GM21786 (cell line): ENCODE measurements at regions not wholly inside any gene's neighbourhood (a gene's known extent, or its start where the extent isn't known, plus 50 kb on each side); places are given as distances from the start of the nearest gene placed in this dataset.

Source experiments
- ATAC-seq: cut with Tn5 transposase; IDR thresholded peaks from one replicate; pipeline ENCODE4 v1.9.1; 2021; ENCODE audit not compliant: unreplicated experiment

DNA sequence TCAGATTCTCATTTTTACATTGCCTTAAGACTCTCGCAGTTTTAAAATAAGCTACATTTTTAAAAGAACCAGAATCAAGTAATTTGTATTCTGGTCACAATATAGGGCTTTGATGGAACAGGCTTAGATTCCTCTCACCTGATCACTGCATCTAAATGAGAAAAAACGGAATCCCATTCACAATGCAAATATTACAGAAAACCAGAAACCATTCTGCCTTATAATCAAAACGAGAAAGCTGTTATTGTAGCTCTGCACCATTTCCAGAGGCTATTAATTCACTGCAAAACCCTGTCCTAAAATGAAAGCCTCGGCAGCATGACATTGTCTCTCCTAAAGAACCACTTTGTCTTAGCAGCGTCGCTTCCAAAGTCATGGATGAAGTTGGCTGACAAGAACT is 116.1 kb upstream of the ZNF366 start:
- no peak for ATAC-seq

DNA sequence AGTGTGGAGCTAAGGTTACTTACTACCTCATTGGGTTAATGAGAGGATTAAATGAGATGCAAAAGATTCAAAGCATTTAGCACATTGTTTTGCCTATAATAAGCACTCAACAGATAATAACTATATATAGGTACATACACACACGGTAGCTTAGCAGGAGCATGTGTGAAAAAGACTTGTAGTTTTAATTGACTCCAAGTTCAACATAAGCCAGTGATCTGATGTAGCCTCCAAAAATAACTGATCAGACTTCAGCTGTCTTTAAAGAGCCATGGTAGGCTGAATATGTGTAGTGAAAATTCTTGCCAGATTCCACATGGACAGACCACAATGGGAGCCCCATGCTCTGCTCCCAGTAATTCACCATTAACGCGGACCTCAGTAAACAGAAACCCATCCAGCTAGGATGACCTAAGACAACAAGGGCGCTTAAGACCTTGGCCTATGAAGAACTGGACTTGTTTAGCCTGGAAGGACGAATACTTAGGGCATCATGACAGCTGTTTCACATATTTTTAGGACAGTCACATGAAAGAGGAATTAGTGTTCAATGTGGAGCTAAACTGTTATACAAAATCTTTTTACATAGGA is 115.1 kb upstream of the ZNF366 start:
- ATAC-seq, result no peak

DNA sequence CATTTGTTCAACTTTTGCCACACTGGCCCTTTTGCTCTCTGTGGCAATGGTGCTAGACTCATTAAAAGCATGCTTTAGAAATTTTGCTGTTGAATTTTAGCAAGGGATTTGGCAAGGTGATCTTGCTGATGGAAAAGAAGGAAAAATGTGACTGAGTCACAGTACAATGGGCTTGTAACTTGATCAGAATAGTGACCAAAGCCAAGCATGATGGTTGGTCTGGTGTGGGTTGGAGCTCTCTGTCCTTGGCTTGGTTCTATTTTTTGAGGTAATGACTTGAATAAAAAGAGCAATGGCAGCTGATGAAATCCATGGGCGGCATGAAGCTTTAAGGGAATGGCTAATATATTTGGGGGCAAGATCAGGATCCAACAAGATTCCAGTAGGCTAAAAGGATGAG is 114.4 kb upstream of the ZNF366 start:
- ATAC-seq, result no peak

DNA sequence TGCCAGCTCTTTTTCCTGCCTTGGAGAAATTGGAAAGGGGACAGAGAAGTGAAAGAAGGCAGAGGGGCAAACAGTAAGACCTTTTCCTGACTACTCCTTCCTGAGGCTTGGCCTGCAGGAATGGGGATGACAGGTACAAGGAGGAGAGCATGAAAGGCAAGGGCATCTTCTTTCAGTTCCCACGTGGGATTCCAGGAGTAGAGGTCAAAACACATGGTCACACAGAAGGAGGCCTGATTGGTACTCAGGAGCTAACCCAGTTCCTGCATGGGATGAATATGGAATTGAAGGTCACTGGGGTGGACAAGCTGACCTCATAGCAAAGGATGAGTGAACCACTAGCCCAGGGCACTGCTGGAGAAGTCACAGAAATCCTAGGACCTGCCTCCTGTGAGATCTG is 112.5 kb upstream of the ZNF366 start:
- no peak for ATAC-seq

DNA sequence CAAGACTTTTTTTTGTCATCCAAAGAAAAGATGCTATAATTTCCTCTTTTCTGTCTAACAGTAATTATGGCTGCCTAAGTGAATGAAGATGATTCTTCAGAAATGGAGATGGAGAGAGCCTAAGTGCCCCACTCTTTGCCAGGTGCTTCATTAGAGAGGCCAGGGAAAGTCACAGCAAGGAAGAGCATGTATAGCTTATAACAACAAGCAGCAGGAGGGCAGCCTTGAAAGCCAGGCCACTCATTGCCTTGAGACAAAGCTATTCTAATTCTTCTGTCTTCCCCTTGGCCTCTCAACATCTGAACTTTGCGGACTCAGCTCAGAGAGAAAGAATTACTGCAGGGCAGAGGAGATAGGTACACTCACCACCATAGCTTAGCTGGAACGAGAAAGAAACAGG is 112.0 kb upstream of the ZNF366 start:
- ATAC-seq, result no peak

DNA sequence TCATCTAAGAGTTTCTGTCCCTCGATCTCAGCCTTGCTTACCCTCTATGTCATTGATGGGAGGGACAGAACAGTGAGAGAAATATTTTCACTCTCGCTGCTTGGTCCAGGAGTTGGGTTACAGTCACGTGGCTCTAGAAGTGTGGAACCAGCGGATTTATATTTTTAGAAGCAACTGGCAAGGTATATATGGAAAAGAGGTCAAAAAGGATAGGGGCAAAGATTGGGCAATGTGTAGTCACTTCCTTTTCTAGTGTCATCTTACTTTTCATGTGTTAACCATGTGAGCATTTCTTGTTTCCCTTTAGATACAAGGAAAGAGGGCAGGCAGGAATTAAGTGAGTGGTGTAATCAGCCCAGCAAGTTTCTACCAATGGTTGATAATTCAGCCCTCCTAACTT is 111.5 kb upstream of the ZNF366 start:
- no peak for ATAC-seq

DNA sequence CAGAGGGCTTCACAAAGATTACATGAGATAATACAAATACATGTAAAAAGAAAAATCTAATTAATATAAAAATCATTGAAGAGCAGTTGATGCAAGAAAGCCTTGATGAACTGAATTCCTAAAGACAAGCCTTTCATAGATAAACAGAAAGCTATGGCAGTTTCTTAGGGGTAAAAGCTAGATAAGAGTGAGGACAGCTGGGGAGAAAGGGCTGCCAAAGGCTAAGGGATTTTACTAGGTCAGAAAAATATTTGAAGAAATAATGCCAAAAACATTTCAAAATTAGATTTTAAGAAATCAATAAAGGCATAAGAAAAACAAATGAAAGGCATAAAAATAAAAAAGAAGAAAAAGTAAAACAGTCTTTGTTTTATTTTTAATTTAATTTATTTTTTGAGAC is 107.9 kb upstream of the ZNF366 start:
- no peak for ATAC-seq

DNA sequence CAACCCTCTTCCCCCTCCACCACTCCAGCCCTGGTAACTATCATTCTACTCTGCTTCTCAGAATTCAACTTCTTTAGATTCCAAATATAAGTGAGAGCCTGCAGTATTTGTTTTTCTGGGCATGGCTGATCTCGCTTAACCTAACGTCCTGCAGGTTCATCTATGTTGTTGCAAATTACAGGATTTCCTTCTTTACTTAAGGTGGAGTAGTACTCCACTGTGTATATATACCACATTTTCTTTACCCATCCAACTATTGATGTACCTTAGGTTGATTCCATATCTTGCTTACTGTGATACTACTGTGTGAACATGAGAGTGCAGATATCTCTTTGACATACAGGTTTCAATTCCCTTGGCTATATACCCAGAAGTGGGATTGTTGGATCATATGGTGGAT is 106.3 kb upstream of the ZNF366 start:
- ATAC-seq, result no peak

DNA sequence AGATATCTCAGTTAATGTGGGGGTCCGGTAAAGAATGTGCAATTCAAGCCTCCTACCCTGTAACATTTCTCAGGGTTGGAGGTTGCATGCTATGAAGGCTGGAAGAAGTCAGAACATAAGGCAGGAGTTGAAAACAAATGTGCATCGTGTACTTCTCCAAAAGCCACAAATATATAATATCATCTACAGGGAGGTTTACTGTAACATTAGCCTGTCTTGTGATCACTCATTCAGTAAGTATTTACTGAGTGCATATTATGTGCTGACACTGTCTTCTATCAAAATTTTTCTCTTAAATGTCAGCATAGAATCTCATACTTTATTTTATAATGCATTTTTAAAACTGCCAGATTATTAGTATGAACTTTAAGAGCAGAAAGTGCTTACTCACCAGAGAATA is 105.6 kb upstream of the ZNF366 start:
- no peak for ATAC-seq

DNA sequence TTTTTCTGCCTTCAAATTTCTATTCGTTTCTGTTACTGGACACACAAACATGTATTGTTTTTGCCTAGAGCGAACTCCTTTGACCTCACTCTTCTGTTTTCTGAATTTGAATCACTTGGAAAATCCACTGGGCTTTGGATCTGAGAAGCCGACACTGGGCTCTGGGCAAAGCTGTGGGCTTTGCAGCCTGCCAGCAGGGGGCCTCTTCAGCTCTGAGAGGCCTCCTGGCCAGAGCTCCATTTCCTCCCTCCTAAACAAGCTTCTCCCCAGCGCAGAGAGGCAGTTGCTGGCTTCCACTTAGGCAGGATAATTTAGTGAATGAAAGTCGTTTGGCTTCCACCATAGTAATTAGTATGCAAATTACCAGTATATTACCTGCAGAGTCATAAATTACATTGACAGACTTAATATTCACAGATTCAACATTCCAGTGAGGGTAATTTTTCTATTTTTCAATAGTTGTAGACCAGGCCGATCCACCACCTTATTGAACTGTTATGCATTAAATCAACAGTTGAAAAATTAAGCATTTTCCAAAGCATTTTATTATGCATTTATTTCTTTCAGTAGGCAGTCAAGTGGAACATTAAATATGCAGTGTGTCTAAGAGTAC is 104.0 kb upstream of the ZNF366 start:
- peak; percentile 72 for ATAC-seq

DNA sequence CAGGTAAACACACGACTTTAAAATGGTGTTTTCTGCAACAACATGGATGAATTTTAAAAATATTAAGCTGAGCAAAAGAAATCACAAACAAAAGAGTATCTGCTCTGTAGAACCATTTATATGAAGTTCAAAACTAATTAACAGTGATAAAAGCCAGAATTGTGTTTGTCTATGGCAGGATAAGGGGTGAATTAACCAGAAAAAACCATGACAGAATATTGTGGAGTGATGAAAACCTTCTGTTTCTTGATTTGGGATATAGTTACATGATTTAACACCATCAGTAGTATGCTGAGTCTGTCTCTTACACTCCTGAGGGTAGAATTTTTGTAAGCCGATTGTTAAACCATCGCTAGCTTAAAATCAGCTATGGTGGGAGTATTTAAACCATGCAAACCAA is 101.7 kb upstream of the ZNF366 start:
- ATAC-seq, result no peak

DNA sequence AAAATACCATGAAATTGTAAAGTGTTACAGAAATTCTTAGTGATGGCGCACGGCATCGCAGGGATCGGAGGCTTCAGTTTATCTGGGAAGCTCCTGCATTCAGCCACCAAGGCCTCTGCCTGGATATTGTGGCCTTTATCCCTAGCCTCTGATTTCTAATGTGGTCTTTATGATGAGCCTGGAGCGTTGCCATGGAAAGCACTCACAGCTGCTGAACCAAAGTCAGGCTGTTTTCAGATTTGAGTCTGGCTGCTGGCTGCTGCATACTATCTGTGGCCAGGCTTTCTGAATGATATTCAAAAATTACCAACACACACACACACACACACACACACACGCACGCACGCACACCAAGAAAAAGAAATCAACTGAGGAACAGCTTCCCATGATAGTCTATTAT is 101.1 kb upstream of the ZNF366 start:
- no peak for ATAC-seq

DNA sequence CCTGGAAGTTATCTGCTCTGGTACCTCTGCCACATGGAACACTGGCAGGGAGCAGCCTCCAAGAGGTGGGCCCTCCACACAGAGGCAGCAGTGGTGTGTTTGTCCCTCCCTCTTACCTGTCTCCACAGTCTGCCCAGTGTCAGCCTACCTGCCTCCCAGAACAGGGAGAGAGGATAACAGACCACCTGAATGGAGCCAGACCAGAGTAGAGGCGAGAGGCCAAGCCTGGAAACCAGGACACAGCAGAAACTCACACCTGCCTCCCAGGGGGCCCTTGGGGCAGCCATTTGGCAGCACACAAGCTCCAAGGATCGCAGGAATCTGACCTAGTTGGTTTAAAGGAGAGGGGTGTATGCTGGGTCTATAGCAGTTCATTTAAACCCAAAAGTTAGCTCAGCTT is 100.2 kb upstream of the ZNF366 start:
- no peak for ATAC-seq

DNA sequence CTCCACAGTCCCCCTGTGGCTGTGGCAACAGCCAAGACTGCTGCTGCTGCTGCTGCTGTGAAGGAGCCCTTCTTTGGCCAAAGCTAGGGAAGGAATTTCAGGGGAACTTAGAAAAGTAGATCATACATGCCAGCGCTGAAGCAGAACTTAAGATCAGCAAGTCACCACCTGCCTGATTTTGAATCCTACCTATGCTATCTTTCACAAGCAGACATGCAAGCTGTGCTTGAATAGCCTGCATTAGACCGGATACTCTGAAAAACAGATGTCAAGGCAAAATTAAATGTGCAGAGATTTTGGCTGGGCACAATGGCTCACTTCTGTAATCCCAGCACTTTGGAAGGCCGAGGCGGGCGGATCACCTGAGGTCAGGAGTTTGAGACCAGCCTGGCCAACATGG is 99.3 kb upstream of the ZNF366 start:
- no peak for ATAC-seq

DNA sequence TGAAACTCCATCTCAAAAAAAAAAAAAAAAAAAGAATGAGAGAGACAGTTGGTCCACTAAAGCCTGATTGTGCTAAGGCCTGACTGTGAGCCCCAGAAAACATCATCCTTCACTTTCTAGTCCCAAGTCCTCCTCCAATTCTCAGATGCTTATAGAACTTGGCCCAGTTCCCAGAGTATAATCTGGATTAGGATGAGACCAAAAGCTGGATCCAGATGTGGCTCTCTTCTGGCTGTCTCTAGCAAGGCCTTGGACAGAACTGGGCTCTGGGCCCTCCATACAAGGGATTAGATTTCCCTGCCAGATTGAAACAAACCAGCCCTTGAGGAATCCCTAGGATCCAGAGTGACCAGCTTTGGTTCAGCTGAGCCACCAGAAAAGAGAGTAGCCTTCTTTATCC is 98.4 kb upstream of the ZNF366 start:
- ATAC-seq, result no peak

DNA sequence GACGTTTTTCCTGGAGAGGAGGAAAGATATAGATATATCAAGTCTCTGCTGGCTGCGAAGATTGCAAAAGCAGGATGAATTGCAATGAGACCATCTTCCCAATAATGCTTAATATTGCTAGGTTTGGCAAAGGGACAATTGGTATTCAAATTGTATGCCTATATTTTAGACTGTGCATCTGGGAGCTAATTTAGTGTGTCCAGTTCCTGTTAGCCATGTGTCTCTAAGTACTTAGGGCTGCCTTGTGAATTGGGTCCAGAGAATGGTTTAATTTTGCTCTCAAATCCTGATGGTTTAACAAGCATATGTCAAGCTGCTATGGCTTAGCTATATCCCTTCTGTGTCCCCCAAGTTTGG is 97.6 kb upstream of the ZNF366 start:
- no peak for ATAC-seq

DNA sequence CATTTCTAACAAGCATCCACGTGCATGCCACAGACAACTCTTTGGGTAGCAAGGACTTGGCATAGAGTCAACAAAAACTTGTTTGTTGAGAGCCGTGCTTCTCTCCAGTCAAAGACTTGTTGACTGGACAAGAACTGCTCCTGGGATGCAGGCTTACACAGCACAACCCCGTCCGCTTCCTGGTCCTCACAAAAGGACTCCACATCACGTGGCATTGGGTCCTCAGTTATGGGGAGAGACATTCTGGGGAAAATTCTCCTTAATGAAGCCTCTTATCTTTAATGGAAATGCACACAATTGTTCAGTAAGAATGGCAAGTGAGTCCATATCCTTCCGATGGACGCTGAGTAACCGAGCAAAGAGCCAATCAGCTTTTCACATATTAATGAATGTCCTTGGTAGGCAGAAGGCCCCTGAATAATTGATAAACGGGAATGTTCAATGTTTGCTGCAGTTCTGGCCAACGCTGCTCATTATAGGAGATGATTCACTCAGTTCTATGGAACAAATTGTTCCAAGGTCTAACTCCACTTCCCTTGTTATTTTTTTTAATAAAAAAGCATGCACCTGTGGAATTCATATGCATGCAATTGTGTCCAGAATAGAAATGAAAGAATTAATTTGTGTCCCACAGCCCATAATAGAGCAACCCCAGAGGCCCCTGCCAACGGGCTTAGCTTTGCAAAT is 97.0 kb upstream of the ZNF366 start:
- ATAC-seq, result no peak

DNA sequence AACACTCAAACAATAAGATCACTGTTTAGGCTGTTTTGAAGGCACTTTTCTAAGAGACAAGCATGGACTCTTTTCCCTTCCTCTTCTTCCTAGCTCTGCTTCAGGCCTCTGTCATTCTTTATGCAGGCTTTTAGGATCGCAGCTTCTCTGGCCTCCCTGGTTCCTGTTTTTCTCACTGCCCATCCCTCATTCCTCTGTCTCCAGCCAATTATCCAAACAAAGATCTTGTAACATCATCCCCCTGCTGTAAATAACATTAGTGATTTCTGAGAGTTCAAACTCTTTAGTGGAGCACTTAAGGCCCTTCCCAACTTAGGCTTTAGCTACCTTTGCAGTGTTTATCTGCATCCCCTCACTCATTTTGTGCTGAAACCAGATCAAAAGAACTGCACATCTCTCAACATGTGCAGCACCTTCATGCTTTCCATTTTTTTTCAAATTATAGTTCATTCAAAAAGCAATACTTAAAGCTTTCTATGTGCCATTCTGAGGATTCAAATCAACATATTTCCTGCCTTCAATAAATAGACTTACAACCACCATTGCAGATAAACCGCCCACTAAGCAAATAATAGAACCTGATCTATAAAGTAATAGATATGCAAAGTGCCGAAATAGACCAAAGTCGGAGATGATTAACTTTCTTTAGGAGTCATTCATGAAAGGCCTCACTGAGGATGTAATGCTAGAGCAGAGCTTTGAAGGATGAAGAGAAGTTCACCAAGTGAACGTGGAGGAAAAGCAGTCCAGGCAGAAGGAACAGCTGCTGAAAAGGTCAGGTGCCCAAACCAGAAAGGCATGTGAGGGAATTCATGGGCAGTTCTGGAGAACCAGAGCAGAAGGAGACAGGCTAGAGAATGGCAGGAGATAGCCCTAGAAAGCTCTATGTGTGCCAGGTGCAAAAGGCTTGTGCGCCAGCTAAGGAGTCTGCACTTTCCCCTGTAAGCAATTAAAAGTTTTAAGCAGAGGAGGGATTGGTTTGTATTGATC is 95.8 kb upstream of the ZNF366 start:
- ATAC-seq, result no peak

DNA sequence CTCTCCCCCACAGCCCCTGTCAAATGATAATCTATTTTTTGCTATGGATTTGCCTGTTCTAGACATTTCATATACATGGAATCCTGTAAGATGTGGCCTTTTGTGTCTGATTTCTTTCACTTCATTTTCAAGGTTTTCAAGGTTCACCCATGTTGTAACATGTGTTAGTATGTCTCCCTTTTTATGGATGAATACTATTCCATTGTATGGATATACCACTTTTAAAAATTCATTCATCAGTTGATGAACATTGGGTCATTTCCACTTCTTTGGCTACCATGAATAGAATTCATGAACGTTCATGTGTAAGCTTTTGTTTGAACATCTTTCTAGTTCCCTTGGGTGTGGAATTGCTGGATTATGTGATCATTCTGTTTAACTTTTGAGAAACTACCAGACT is 94.7 kb upstream of the ZNF366 start:
- no peak for ATAC-seq

DNA sequence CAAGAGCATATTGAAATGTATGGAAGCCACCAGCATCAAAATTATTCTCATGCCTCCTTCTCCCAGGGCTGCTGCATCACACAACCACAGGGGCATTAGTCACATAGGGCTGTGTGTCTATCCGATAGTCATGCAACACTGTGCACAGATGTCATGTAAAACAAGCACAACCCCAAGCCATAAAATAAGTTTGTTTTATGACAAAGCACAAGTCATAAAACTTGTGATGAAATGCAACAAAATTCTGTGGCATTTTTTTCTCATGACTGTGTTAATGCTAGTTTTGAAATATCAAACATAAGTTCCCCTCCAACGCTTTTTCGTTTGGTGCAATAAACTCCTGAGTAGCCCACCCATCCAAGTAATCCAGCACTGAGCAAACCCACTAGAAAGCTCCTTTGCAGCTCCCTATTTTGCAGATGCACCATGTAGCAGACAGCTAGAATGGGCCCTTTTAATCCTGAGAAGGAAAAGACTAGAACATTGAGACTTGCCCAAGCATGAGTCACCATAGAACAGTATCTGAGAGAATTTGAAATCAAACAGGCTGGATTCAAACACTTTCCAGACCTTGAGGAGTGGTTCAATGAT is 93.3 kb upstream of the ZNF366 start:
- no peak for ATAC-seq
